HG03558 (cell line): ENCODE measurements at regions not wholly inside any gene's neighbourhood (a gene's known extent, or its start where the extent isn't known, plus 50 kb on each side); places are given as distances from the start of the nearest gene placed in this dataset.
"Not testable (repeated sequence)": the region's sequence is repeated elsewhere in the genome, so short reads cannot be mapped to it uniquely, and the experiment has no call there.

ENCODE experiments used
- ATAC-seq: cut with Tn5 transposase; IDR thresholded peaks from one replicate; pipeline ENCODE4 v1.9.1; 2021; ENCODE audit warnings: moderate number of reproducible peaks; ENCODE audit not compliant: unreplicated experiment; ENCODE audit errors: extremely low read depth

- no peak for ATAC-seq
These were observed 119.7 kb downstream of the ZNF281 start for GRCh38 chr1:200290010-200290685.

GRCh38 chr1:200288226-200288625, 121.6 kb downstream of the ZNF281 start:
- ATAC-seq: no peak

- ATAC-seq: not testable (repeated sequence)
These were observed 125.6 kb downstream of the ZNF281 start for GRCh38 chr1:200284236-200284635.

- no peak for ATAC-seq
These were observed 127.2 kb downstream of the ZNF281 start for GRCh38 chr1:200282497-200283122.

- ATAC-seq: no peak
These were observed 128.5 kb downstream of the ZNF281 start for GRCh38 chr1:200281201-200281835.

GRCh38 chr1:200279810-200280411, 129.9 kb downstream of the ZNF281 start:
- no peak for ATAC-seq

GRCh38 chr1:200275816-200276453, 133.9 kb downstream of the ZNF281 start:
- no peak for ATAC-seq

- ATAC-seq: no peak
These were observed 134.4 kb downstream of the ZNF281 start for GRCh38 chr1:200275415-200275814.

- no peak for ATAC-seq
These were observed 135.7 kb downstream of the ZNF281 start for GRCh38 chr1:200274116-200274515.

GRCh38 chr1:200272481-200273068, 137.3 kb downstream of the ZNF281 start:
- ATAC-seq: no peak

GRCh38 chr1:200269256-200269655, 140.6 kb downstream of the ZNF281 start:
- no peak for ATAC-seq

GRCh38 chr1:200267937-200268336, 141.9 kb downstream of the ZNF281 start:
- ATAC-seq: no peak

GRCh38 chr1:200267458-200267857, 142.4 kb downstream of the ZNF281 start:
- no peak for ATAC-seq

- no peak for ATAC-seq
These were observed 143.0 kb downstream of the ZNF281 start for GRCh38 chr1:200266871-200267270.

- no peak for ATAC-seq
These were observed 144.0 kb downstream of the ZNF281 start for GRCh38 chr1:200265881-200266280.

- no peak for ATAC-seq
These were observed 144.7 kb downstream of the ZNF281 start for GRCh38 chr1:200265104-200265503.

- no peak for ATAC-seq
These were observed 146.6 kb downstream of the ZNF281 start for GRCh38 chr1:200263203-200263602.

- peak; percentile 70 for ATAC-seq
These were observed 147.4 kb downstream of the ZNF281 start for GRCh38 chr1:200262326-200262965.

- no peak for ATAC-seq
These were observed 149.1 kb downstream of the ZNF281 start for GRCh38 chr1:200260597-200261335.
